ENCODE measurements at regions not wholly inside any gene's neighbourhood (a gene's known extent, or its start where the extent isn't known, plus 50 kb on each side); places are given as distances from the start of the nearest gene placed in this dataset.

DNA sequence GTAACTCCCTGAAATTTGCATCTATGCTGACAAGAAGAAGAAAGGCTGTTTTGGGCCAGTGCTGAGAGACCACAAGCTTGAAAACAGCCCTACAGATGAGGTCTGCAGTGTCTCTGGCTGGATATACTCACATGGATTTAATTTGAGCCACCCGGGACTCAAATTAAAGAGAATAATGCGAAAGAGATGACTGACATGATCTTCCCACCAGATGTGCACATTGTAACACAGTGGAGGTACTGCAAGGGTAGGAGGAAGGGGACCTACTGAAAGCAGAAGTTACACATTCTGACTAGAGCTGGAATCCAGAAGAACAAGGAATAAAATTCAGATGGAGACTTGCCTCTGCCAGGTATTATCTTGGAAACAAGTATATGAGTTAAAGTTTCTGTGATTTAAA, 728.3 kb upstream of the SGO1 start:
- ChIA-PET CTCF (no interaction called here), POLR2A (no interaction called here)
- Histone ChIP-seq H3K4me2 (no peak overlapping the region), H3K4me1 (no peaks in the 10 kb centered on the region), H3K27ac (no peak overlapping the region), H3K9me3 (no peaks in the 10 kb centered on the region), H3K4me3 (no peak overlapping the region)
- WGBS (ENCODE audit: missing lambda C conversion rate), result 5% methylated on average over 2 of the region's 2 CpGs
- no peak for FAIRE-seq
- no peak for ATAC-seq
- no peak for DNase-seq (ENCODE audit: low read depth in 1 of 2, low spot score in 1 of 2)
- TF ChIP-seq NR3C1 (IDR thresholded peaks at IDR 0.05), result no peak
- no peak for TF ChIP-seq POLR2A (IDR thresholded peaks at IDR 0.05; ENCODE audit: low read length)
- no peak for TF ChIP-seq FOSL2 (IDR thresholded peaks at IDR 0.05)
- TF ChIP-seq FOSL2 (CRISPR knock-in tag; IDR thresholded peaks at IDR 0.05), result no peak
- TF ChIP-seq ESRRA (IDR thresholded peaks at IDR 0.05; ENCODE audit: borderline replicate concordance, low read length), result no peak
- TF ChIP-seq CBX8 (IDR thresholded peaks at IDR 0.05), result no peak
- TF ChIP-seq MAZ (IDR thresholded peaks at IDR 0.05; ENCODE audit: borderline replicate concordance, low read depth, low read length), result no peak
- no peak for TF ChIP-seq ZFP36 (IDR thresholded peaks at IDR 0.05; ENCODE audit: borderline replicate concordance, partially characterized antibody)
- TF ChIP-seq, protein P1, sequence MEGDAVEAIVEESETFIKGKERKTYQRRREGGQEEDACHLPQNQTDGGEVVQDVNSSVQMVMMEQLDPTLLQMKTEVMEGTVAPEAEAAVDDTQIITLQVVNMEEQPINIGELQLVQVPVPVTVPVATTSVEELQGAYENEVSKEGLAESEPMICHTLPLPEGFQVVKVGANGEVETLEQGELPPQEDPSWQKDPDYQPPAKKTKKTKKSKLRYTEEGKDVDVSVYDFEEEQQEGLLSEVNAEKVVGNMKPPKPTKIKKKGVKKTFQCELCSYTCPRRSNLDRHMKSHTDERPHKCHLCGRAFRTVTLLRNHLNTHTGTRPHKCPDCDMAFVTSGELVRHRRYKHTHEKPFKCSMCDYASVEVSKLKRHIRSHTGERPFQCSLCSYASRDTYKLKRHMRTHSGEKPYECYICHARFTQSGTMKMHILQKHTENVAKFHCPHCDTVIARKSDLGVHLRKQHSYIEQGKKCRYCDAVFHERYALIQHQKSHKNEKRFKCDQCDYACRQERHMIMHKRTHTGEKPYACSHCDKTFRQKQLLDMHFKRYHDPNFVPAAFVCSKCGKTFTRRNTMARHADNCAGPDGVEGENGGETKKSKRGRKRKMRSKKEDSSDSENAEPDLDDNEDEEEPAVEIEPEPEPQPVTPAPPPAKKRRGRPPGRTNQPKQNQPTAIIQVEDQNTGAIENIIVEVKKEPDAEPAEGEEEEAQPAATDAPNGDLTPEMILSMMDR (IDR thresholded peaks at IDR 0.05), result no peak
- TF ChIP-seq, protein P2, sequence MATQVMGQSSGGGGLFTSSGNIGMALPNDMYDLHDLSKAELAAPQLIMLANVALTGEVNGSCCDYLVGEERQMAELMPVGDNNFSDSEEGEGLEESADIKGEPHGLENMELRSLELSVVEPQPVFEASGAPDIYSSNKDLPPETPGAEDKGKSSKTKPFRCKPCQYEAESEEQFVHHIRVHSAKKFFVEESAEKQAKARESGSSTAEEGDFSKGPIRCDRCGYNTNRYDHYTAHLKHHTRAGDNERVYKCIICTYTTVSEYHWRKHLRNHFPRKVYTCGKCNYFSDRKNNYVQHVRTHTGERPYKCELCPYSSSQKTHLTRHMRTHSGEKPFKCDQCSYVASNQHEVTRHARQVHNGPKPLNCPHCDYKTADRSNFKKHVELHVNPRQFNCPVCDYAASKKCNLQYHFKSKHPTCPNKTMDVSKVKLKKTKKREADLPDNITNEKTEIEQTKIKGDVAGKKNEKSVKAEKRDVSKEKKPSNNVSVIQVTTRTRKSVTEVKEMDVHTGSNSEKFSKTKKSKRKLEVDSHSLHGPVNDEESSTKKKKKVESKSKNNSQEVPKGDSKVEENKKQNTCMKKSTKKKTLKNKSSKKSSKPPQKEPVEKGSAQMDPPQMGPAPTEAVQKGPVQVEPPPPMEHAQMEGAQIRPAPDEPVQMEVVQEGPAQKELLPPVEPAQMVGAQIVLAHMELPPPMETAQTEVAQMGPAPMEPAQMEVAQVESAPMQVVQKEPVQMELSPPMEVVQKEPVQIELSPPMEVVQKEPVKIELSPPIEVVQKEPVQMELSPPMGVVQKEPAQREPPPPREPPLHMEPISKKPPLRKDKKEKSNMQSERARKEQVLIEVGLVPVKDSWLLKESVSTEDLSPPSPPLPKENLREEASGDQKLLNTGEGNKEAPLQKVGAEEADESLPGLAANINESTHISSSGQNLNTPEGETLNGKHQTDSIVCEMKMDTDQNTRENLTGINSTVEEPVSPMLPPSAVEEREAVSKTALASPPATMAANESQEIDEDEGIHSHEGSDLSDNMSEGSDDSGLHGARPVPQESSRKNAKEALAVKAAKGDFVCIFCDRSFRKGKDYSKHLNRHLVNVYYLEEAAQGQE (IDR thresholded peaks at IDR 0.05), result no peak
- TF ChIP-seq ELK1 (IDR thresholded peaks at IDR 0.05; ENCODE audit: low read depth, low read length), result no peak

DNA sequence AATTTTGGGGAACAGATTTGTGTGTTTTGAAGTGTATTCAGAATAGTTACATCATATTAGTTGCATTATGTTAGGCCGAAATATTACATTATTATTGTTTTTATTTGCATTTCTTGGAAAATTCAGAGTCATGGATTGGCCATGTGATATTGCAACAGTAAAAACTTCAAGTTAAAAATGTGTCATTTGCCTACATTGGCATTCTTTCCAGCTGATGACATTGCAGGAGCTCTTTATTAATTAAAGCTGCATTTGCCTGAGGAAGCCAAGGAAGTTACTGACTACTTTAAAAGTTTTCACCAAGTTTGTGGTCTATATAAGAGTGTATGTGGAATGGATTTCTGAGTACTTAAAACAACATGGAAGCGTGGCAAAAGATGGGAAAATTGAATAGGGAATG, 726.4 kb upstream of the SGO1 start:
- no peak overlapping the region for H3K4me2 ChIP-seq
- CTCF ChIA-PET, result no interaction called here
- POLR2A ChIA-PET, result no interaction called here
- TF ChIP-seq ESRRA (IDR thresholded peaks at IDR 0.05; ENCODE audit: borderline replicate concordance, low read length), result no peak
- TF ChIP-seq JUNB (IDR thresholded peaks at IDR 0.05), result no peak
- TF ChIP-seq HMGXB4 (CRISPR knock-in tag; IDR thresholded peaks at IDR 0.05; ENCODE audit: borderline replicate concordance), result no peak
- TF ChIP-seq GATA3 (IDR thresholded peaks at IDR 0.05; ENCODE audit: borderline replicate concordance), result no peak
- no peak for TF ChIP-seq KDM5A (IDR thresholded peaks at IDR 0.05)
- TF ChIP-seq, protein P3, sequence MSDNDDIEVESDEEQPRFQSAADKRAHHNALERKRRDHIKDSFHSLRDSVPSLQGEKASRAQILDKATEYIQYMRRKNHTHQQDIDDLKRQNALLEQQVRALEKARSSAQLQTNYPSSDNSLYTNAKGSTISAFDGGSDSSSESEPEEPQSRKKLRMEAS (IDR thresholded peaks at IDR 0.05), result no peak
- no peak for TF ChIP-seq EHF (CRISPR knock-in tag; IDR thresholded peaks at IDR 0.05)
- TF ChIP-seq EP300 (IDR thresholded peaks at IDR 0.05), result no peak
- TF ChIP-seq TP53 (CRISPR knock-in tag; IDR thresholded peaks at IDR 0.05), result no peak
- no peak for TF ChIP-seq JUN (IDR thresholded peaks at IDR 0.05)
- TF ChIP-seq RCOR1 (IDR thresholded peaks at IDR 0.05; ENCODE audit: low read depth, low read length), result no peak
- TF ChIP-seq POLR2A (IDR thresholded peaks at IDR 0.05; ENCODE audit: low read length), result no peak
- no peak for TF ChIP-seq MAFK (IDR thresholded peaks at IDR 0.05; ENCODE audit: partially characterized antibody)
- TF ChIP-seq SMC3 (IDR thresholded peaks at IDR 0.05), result no peak
- TF ChIP-seq CBX8 (IDR thresholded peaks at IDR 0.05), result no peak
- H3K9me3 ChIP-seq, result no peaks in the 10 kb centered on the region
- DNase-seq (ENCODE audit: low read depth in 1 of 2, low spot score in 1 of 2), result no peak
- no peak for FAIRE-seq
- 1% methylated on average over 2 of the region's 2 CpGs for WGBS (ENCODE audit: missing lambda C conversion rate)
- no peaks in the 10 kb centered on the region for H3K4me1 ChIP-seq
- H3K27ac ChIP-seq, result no peak overlapping the region
- ATAC-seq, result no peak
- no peak overlapping the region for H3K4me3 ChIP-seq

Data from A549 (cell line).